ENCODE measurements at regions not wholly inside any gene's neighbourhood (a gene's known extent, or its start where the extent isn't known, plus 50 kb on each side); places are given as distances from the start of the nearest gene placed in this dataset.

DNA sequence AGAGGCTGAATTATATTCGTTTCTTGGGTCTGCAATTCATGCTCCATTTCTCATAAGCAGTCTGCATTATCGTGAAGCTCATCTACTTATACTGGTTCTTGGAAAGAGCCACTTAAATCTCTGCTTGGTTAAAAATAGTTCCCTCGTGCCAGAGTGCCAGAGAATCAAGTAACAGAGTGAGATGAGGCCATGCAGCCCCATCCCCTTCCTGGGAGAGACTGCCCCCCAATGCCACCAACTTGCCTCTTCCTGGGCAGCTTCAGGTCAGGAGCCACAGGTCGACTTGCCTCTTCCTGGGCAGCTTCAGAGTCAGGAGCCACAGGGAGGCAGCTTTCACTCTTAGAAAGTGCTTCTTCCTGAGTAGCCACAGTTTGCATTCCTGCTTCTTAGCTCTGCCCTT, 223.9 kb upstream of the ZBED5 start:
- no peak for TF ChIP-seq TCF12 (IDR thresholded peaks at IDR 0.05; ENCODE audit: low read depth)
- TF ChIP-seq TAF1 (IDR thresholded peaks at IDR 0.05; ENCODE audit: low read depth) = no peak
- TF ChIP-seq EGR1 (IDR thresholded peaks at IDR 0.05) = no peak
- TF ChIP-seq TEAD4 (IDR thresholded peaks at IDR 0.05) = no peak
- no peak for TF ChIP-seq CEBPB (IDR thresholded peaks at IDR 0.05)
- no peak for TF ChIP-seq YY1 (IDR thresholded peaks at IDR 0.05; ENCODE audit: low read depth)
- no peak for TF ChIP-seq ZBTB7A (IDR thresholded peaks at IDR 0.05; ENCODE audit: low read depth)
- TF ChIP-seq, protein P1, sequence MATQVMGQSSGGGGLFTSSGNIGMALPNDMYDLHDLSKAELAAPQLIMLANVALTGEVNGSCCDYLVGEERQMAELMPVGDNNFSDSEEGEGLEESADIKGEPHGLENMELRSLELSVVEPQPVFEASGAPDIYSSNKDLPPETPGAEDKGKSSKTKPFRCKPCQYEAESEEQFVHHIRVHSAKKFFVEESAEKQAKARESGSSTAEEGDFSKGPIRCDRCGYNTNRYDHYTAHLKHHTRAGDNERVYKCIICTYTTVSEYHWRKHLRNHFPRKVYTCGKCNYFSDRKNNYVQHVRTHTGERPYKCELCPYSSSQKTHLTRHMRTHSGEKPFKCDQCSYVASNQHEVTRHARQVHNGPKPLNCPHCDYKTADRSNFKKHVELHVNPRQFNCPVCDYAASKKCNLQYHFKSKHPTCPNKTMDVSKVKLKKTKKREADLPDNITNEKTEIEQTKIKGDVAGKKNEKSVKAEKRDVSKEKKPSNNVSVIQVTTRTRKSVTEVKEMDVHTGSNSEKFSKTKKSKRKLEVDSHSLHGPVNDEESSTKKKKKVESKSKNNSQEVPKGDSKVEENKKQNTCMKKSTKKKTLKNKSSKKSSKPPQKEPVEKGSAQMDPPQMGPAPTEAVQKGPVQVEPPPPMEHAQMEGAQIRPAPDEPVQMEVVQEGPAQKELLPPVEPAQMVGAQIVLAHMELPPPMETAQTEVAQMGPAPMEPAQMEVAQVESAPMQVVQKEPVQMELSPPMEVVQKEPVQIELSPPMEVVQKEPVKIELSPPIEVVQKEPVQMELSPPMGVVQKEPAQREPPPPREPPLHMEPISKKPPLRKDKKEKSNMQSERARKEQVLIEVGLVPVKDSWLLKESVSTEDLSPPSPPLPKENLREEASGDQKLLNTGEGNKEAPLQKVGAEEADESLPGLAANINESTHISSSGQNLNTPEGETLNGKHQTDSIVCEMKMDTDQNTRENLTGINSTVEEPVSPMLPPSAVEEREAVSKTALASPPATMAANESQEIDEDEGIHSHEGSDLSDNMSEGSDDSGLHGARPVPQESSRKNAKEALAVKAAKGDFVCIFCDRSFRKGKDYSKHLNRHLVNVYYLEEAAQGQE (IDR thresholded peaks at IDR 0.05; ENCODE audit: low read depth) = no peak
- TF ChIP-seq, protein P2, sequence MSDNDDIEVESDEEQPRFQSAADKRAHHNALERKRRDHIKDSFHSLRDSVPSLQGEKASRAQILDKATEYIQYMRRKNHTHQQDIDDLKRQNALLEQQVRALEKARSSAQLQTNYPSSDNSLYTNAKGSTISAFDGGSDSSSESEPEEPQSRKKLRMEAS (IDR thresholded peaks at IDR 0.05) = no peak

Data from Ishikawa (cell line).